ENCODE measurements at regions not wholly inside any gene's neighbourhood (a gene's known extent, or its start where the extent isn't known, plus 50 kb on each side); places are given as distances from the start of the nearest gene placed in this dataset.

GRCh38 chr10:36183726-36184125 lies 541.6 kb upstream of the FZD8 start:
- no peak overlapping the region for H3K4me2 ChIP-seq (ENCODE audit: insufficient read depth, low read length)
- TF ChIP-seq CTCF (IDR thresholded peaks at IDR 0.05; ENCODE audit: extremely low read depth, low read depth, low read length): no peak
- no peak for DNase-seq (ENCODE audit: insufficient read length, low spot score, missing footprints)

DNA sequence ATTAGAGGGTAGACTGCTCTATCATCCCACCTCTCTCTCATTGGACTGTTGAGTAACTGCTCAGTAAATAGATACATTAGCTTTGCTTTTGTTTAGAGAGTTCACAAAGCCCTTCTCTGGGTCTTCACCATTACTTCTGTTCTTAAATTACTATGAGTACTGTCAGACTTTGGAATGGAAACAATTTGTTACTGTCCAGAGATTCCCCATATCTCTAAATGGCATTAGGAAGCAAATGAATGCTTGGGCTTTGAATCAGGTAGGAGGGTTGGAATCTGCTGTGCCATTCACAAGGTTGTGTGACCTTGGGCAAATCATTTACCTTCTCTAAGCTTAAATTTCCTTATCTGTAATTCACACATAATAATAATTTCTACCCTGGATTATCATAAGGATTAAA lies 541.0 kb upstream of the FZD8 start:
- no peak for DNase-seq (ENCODE audit: insufficient read length, low spot score, missing footprints)
- H3K4me2 ChIP-seq (ENCODE audit: insufficient read depth, low read length): no peak overlapping the region
- no peak overlapping the region for H3K27ac ChIP-seq (ENCODE audit: low read depth, low read length)
- H3K27me3 ChIP-seq (ENCODE audit: insufficient read depth, low read length): no peaks in the 10 kb centered on the region
- no peaks in the 10 kb centered on the region for H3K9me3 ChIP-seq (ENCODE audit: low read depth, low read length)
- H2AFZ ChIP-seq (ENCODE audit: low read length): peak overlapping the region; percentile 5
- no peaks in the 10 kb centered on the region for H4K20me1 ChIP-seq (ENCODE audit: insufficient read depth, low read length)
- no peak overlapping the region for H3K4me3 ChIP-seq (ENCODE audit: insufficient read depth, low read length)
- no peaks in the 10 kb centered on the region for H3K36me3 ChIP-seq (ENCODE audit: insufficient read depth, low read length)
- no peak for TF ChIP-seq CTCF (IDR thresholded peaks at IDR 0.05; ENCODE audit: extremely low read depth, low read depth, low read length)
- H3K79me2 ChIP-seq (ENCODE audit: insufficient read depth, low read length): no peaks in the 10 kb centered on the region
- H3K4me1 ChIP-seq (ENCODE audit: insufficient read depth, low read length): peaks cover 20% of the 10 kb centered on the region

More at GRCh38 chr10:36183726-36184125, 541.6 kb upstream of the FZD8 start:
- Histone ChIP-seq H4K20me1 (ENCODE audit: insufficient read depth, low read length) (no peaks in the 10 kb centered on the region), H3K9me3 (ENCODE audit: low read depth, low read length) (no peaks in the 10 kb centered on the region), H3K4me3 (ENCODE audit: insufficient read depth, low read length) (no peak overlapping the region), H3K27me3 (ENCODE audit: insufficient read depth, low read length) (no peaks in the 10 kb centered on the region), H3K4me1 (ENCODE audit: insufficient read depth, low read length) (peaks cover 20% of the 10 kb centered on the region), H2AFZ (ENCODE audit: low read length) (no peak overlapping the region), H3K36me3 (ENCODE audit: insufficient read depth, low read length) (no peaks in the 10 kb centered on the region), H3K27ac (ENCODE audit: low read depth, low read length) (no peak overlapping the region), H3K79me2 (ENCODE audit: insufficient read depth, low read length) (no peaks in the 10 kb centered on the region)

GRCh38 chr10:36182606-36183005 lies 540.5 kb upstream of the FZD8 start:
- peaks cover 20% of the 10 kb centered on the region for H3K4me1 ChIP-seq (ENCODE audit: insufficient read depth, low read length)
- H3K9me3 ChIP-seq (ENCODE audit: low read depth, low read length): no peaks in the 10 kb centered on the region
- H3K36me3 ChIP-seq (ENCODE audit: insufficient read depth, low read length): no peaks in the 10 kb centered on the region
- DNase-seq (ENCODE audit: insufficient read length, low spot score, missing footprints): peak; percentile 10
- TF ChIP-seq CTCF (IDR thresholded peaks at IDR 0.05; ENCODE audit: extremely low read depth, low read depth, low read length): no peak
- peak overlapping the region; percentile 64 for H3K4me2 ChIP-seq (ENCODE audit: insufficient read depth, low read length)
- no peak overlapping the region for H3K4me3 ChIP-seq (ENCODE audit: insufficient read depth, low read length)
- H3K27me3 ChIP-seq (ENCODE audit: insufficient read depth, low read length): no peaks in the 10 kb centered on the region
- H3K27ac ChIP-seq (ENCODE audit: low read depth, low read length): peak overlapping the region; percentile 64
- H3K79me2 ChIP-seq (ENCODE audit: insufficient read depth, low read length): no peaks in the 10 kb centered on the region
- H2AFZ ChIP-seq (ENCODE audit: low read length): peak overlapping the region; percentile 73
- no peaks in the 10 kb centered on the region for H4K20me1 ChIP-seq (ENCODE audit: insufficient read depth, low read length)

DNA sequence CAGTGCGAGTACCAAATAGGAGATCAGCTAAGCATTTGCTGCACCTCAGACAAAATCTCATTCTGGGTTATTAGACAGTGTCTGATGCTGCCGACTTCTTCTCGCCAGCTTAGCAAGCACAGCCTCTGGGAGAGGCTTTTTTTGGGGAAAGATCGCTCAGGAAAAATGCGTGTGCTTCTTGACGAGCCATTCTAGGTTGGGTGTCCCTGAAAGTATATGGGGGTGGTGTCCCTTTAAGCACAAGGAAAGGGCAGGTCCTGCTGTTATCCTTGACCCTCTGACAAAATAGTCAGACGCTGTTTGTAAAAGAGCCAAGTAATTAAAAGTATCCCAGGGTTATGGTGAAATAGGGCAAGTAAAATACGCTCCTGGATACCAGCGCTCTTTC lies 540.1 kb upstream of the FZD8 start:
- Histone ChIP-seq H4K20me1 (ENCODE audit: insufficient read depth, low read length) (no peaks in the 10 kb centered on the region), H3K4me1 (ENCODE audit: insufficient read depth, low read length) (peaks cover 20% of the 10 kb centered on the region), H3K9me3 (ENCODE audit: low read depth, low read length) (no peaks in the 10 kb centered on the region), H2AFZ (ENCODE audit: low read length) (peak overlapping the region; percentile 73), H3K4me2 (ENCODE audit: insufficient read depth, low read length) (peak overlapping the region; percentile 64), H3K27ac (ENCODE audit: low read depth, low read length) (peak overlapping the region; percentile 64), H3K27me3 (ENCODE audit: insufficient read depth, low read length) (no peaks in the 10 kb centered on the region), H3K4me3 (ENCODE audit: insufficient read depth, low read length) (peak overlapping the region; percentile 40), H3K79me2 (ENCODE audit: insufficient read depth, low read length) (no peaks in the 10 kb centered on the region), H3K36me3 (ENCODE audit: insufficient read depth, low read length) (no peaks in the 10 kb centered on the region)
- TF ChIP-seq CTCF (IDR thresholded peaks at IDR 0.05; ENCODE audit: extremely low read depth, low read depth, low read length): no peak
- peak; percentile 77 for DNase-seq (ENCODE audit: insufficient read length, low spot score, missing footprints)

Data from osteoblast (primary cell).